Ectodermal cell (in vitro differentiated cells): ENCODE measurements at regions not wholly inside any gene's neighbourhood (a gene's known extent, or its start where the extent isn't known, plus 50 kb on each side); places are given as distances from the start of the nearest gene placed in this dataset.

Experiments
- H3K27ac ChIP-seq: 2 replicates; pipeline ENCODE4 v1.7.0; 2013; ENCODE audit warnings: mild to moderate bottlenecking, low read depth, low read length; ENCODE audit not compliant: insufficient read depth, poor library complexity, severe bottlenecking
- H3K27me3 ChIP-seq: 2 replicates; pipeline ENCODE4 v1.7.0; 2013; ENCODE audit warnings: mild to moderate bottlenecking, low read length; ENCODE audit not compliant: insufficient read depth, control insufficient read depth, poor library complexity, severe bottlenecking
- H3K36me3 ChIP-seq: one replicate; pipeline ENCODE4 v1.7.0; 2013; ENCODE audit warnings: low read length; ENCODE audit not compliant: control insufficient read depth, insufficient read depth
- H3K4me1 ChIP-seq: one replicate; pipeline ENCODE4 v1.7.0; 2013; ENCODE audit warnings: low read length; ENCODE audit not compliant: control insufficient read depth, insufficient read depth
- H3K4me3 ChIP-seq: 2 replicates; pipeline ENCODE4 v1.7.0; 2013; ENCODE audit warnings: low read depth, low read length, control low read depth; ENCODE audit not compliant: insufficient read depth
- H3K9me3 ChIP-seq: 2 replicates; pipeline ENCODE4 v1.7.0; 2013; ENCODE audit warnings: mild to moderate bottlenecking, low read length, moderate library complexity; ENCODE audit not compliant: control insufficient read depth
- WGBS, 2 experiments: methylation state at CpG; one replicate each; pipeline ENCODE4 v1.1.7; 2013; ENCODE audit warnings: missing lambda C conversion rate in 2 of 2; 5-methylcytosine and 5-hydroxymethylcytosine counted together

DNA sequence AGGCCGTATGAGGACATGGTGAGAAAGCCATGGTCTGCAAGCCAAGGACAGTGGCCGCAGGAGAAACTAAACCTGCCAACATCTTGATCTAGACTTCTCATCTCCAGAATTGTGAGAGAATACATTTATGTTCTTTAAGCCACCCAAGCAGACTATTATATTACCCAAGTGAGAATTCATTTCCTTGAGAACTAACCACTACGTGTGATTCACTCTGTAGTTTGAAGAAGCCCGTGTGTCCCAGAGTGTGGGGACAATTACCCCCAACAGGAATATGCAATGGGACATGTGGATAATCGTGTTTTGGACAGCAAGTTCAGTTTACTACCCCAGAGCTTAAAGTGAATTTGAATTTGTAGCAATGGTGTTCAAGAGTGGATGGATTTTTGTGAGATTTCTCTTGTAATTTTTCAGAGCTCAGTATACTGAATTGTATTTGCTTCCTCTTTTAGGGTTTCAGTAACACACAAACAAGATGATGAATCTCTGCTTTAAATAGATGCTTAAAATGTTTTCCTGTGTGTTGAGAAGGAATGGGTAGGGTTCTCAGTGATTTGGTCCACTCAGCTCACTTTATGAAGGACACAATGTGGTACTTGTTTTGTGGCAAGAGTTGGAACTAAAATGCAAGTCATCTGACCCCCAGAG, 100.0 kb upstream of the ARHGAP20 start:
- no peaks in the 10 kb centered on the region for H3K36me3 ChIP-seq
- no peaks in the 10 kb centered on the region for H3K4me1 ChIP-seq
- 91 to 95% methylated on average over 5 of the region's 5 CpGs for WGBS, 2 experiments
- no peaks in the 10 kb centered on the region for H3K27me3 ChIP-seq
- H3K27ac ChIP-seq = no peak overlapping the region
- no peak overlapping the region for H3K4me3 ChIP-seq
- H3K9me3 ChIP-seq = no peaks in the 10 kb centered on the region

DNA sequence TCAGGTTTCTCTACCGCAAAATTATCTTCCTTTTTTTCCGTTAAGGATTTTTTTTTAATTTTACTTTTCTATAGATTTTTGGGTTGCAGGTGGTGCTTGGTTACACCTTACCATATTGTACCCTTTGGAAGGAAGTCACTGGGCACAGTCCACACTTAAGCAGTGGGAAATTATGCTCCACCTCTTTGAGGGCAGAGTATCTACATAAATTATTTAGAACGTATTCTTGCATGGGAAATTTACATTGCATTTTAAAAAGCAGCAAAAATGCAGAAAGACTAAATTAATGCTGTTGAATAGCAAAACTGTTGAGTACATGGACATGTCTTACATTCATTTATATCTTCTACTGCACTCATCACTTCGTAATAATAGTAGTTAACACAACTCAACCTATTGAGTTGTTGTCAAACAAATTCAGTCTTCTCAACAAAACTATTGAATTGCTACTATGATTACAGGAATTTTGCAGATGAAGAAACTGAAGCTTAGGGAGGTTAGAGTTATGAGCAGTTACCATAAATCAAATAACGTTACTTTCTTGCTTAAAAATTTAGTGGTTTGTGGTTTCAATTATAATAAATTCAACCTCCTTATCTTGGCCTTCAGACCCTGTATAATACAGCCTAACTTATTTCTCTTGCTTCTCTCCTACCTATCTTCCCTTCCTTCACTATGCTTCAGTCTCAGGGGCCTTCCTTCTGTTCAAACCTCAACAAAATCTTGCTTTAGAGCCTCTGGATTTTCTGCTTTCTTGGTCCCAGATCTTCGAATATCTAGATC, 97.4 kb upstream of the ARHGAP20 start:
- WGBS, 2 experiments = 77 to 100% methylated on average over 1 to 5 of the region's 6 CpGs

DNA sequence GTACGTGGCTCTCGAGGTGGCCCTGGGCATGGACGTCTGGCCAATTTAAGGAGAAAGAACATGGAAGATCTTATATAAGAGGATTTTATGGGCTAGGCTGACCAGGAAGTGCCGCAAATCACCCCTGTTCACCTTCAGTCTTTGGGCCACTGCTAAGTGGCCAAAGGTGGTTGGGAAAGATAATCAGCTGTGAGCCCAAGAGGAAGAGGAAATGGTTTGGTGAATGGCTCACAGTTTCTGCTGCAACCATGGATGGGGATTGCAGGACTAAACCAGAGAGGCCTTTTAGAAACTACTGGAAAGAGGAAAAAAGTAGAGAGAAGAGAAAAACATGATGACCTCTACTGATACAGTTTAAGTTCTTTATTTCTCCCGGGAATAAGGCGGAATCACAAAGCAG, 96.0 kb upstream of the ARHGAP20 start:
- Histone ChIP-seq H3K27me3 (no peaks in the 10 kb centered on the region), H3K9me3 (no peaks in the 10 kb centered on the region), H3K27ac (no peak overlapping the region), H3K36me3 (no peaks in the 10 kb centered on the region), H3K4me1 (no peaks in the 10 kb centered on the region), H3K4me3 (no peak overlapping the region)
- 91 to 96% methylated on average over 6 of the region's 6 CpGs for WGBS, 2 experiments

More for the DNA sequence above, 97.4 kb upstream of the ARHGAP20 start:
- no peak overlapping the region for H3K4me3 ChIP-seq
- H3K27ac ChIP-seq = no peak overlapping the region
- no peaks in the 10 kb centered on the region for H3K4me1 ChIP-seq
- no peaks in the 10 kb centered on the region for H3K27me3 ChIP-seq
- H3K9me3 ChIP-seq = no peaks in the 10 kb centered on the region
- no peaks in the 10 kb centered on the region for H3K36me3 ChIP-seq

DNA sequence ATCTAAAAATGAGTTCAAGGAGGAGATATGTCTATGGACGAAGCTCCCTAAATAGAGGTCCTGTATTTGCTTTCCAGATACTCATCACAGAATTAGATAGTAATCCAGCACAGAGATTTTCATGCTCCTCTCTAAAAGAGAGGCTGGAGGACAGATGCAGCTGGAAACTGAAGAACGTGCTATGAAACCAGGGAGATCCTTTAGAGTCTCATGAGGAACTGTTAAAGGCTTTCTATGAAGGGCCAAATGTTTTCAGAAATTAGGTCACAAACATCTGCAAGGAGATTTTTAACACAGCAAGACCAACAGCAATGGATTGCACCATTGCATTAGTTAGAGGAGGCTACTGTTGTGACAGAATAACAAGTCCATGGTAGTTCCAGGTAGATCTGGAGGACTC, 95.6 kb upstream of the ARHGAP20 start:
- Histone ChIP-seq H3K4me3 (no peak overlapping the region), H3K4me1 (no peaks in the 10 kb centered on the region), H3K9me3 (no peaks in the 10 kb centered on the region), H3K27me3 (no peaks in the 10 kb centered on the region), H3K27ac (no peak overlapping the region), H3K36me3 (no peaks in the 10 kb centered on the region)
- WGBS, 2 experiments = 94 to 95% methylated on average over 2 of the region's 2 CpGs

GRCh38 chr11:110805756-110806155, 93.5 kb upstream of the ARHGAP20 start:
- Histone ChIP-seq H3K27me3 (no peaks in the 10 kb centered on the region), H3K27ac (no peak overlapping the region), H3K9me3 (no peaks in the 10 kb centered on the region), H3K4me3 (no peak overlapping the region), H3K4me1 (no peaks in the 10 kb centered on the region), H3K36me3 (no peaks in the 10 kb centered on the region)
- WGBS, 2 experiments = 93 to 100% methylated on average over 1 of the region's 1 CpG

- H3K36me3 ChIP-seq = no peaks in the 10 kb centered on the region
- no peak overlapping the region for H3K4me3 ChIP-seq
- no peaks in the 10 kb centered on the region for H3K4me1 ChIP-seq
- no peaks in the 10 kb centered on the region for H3K27me3 ChIP-seq
- H3K27ac ChIP-seq = no peak overlapping the region
- WGBS, 2 experiments = 87 to 94% methylated on average over 2 of the region's 2 CpGs
- no peaks in the 10 kb centered on the region for H3K9me3 ChIP-seq
Observed at GRCh38 chr11:110802162-110802561, 89.9 kb upstream of the ARHGAP20 start.

- Histone ChIP-seq H3K27me3 (no peaks in the 10 kb centered on the region), H3K36me3 (no peaks in the 10 kb centered on the region), H3K9me3 (no peaks in the 10 kb centered on the region), H3K4me1 (no peaks in the 10 kb centered on the region), H3K4me3 (no peak overlapping the region), H3K27ac (no peak overlapping the region)
- WGBS, 2 experiments = 86 to 89% methylated on average over 3 of the region's 3 CpGs
Observed at GRCh38 chr11:110801328-110801727, 89.1 kb upstream of the ARHGAP20 start.

DNA sequence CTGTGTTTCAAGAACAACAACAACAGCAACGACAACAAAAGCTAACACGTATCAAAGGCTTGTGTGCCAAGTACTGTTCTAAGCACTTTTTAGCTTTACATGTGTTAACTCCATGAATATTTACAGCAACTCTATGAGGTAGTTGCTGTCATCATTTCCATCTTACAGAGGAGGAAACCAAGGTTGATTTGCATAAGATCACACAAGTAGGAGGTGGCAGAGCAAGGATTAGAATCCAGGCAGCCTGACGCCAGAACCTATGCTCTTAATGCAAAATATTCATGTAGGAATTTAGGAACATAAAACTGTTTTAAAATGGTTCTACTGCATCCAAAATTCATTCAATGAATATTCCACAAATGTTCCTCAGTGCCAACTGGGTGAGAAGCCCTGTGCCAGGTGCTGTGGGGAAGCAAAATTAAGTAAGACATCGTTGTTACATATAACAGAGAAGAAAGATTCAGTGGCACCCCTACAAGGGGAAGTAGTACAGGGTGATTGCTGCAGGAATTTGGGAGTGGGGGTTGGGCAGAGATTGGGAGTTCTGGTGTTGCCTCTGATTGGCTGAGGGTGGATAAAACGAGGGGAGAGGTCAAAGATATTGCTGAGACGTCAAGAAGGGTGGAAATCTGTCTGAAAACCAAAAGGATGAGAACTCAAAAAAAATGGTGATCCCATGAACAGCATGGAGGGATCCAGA, 86.1 kb upstream of the ARHGAP20 start:
- 81 to 91% methylated on average over 6 of the region's 6 CpGs for WGBS, 2 experiments
- Histone ChIP-seq H3K36me3 (no peaks in the 10 kb centered on the region), H3K9me3 (no peaks in the 10 kb centered on the region)

GRCh38 chr11:110797453-110797852, 85.2 kb upstream of the ARHGAP20 start:
- Histone ChIP-seq H3K36me3 (no peaks in the 10 kb centered on the region), H3K4me3 (no peak overlapping the region), H3K27ac (no peak overlapping the region), H3K4me1 (no peaks in the 10 kb centered on the region), H3K27me3 (no peaks in the 10 kb centered on the region), H3K9me3 (no peaks in the 10 kb centered on the region)
- 88 to 92% methylated on average over 3 of the region's 3 CpGs for WGBS, 2 experiments

More for the DNA sequence above, 86.1 kb upstream of the ARHGAP20 start:
- Histone ChIP-seq H3K4me1 (no peaks in the 10 kb centered on the region), H3K27ac (no peak overlapping the region), H3K27me3 (no peaks in the 10 kb centered on the region), H3K4me3 (no peak overlapping the region)

DNA sequence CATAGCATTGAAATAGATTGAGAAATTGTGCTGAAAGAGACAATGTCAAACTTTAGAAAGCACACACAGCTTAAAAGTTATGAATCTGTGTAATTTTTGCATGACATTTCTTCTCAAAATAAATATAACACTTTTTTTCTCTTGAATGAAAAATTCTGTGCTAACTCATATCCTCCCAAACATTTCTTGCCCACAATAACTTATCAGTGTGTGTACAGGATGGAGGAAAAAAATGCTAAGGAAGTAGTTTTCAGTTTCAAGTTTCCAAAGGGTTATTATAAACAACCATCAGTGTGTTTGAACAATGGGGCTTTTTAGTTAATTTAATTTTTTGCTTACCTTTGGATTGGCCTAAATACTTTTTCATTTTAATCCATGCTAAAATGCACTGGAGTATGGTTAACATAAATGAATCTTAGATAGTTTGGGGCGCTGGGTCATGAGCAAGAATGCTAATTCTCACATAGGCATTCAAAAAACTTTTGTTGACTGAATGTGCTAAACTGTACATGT, 82.9 kb upstream of the ARHGAP20 start:
- Histone ChIP-seq H3K4me3 (no peak overlapping the region), H3K27me3 (no peaks in the 10 kb centered on the region), H3K36me3 (no peaks in the 10 kb centered on the region), H3K27ac (no peak overlapping the region), H3K9me3 (no peaks in the 10 kb centered on the region), H3K4me1 (no peaks in the 10 kb centered on the region)
- WGBS, 2 experiments = 84 to 88% methylated on average over 1 of the region's 1 CpG
